Esophagus muscularis mucosa (tissue), 4 donors: ENCODE measurements at regions not wholly inside any gene's neighbourhood (a gene's known extent, or its start where the extent isn't known, plus 50 kb on each side); places are given as distances from the start of the nearest gene placed in this dataset.

Experiments used
- EP300 ChIP-seq: sonication (generic); formaldehyde crosslinking; IDR thresholded peaks from one replicate; pipeline ENCODE4 v1.6.1; 2017; ENCODE audit warnings: antibody characterized with exemption
- POLR2A ChIP-seq: fragments of 450-650 bp; IDR thresholded peaks from one replicate; pipeline ENCODE4 v1.6.1; 2017; ENCODE audit warnings: antibody characterized with exemption, moderate library complexity, mild to moderate bottlenecking, low read depth
- POLR2AphosphoS5 ChIP-seq, 2 donors: sonication (generic); formaldehyde crosslinking; IDR thresholded peaks; one replicate each; pipeline ENCODE4 v1.6.1; 2017; ENCODE audit warnings: antibody characterized with exemption in 2 of 2
- TF ChIP-seq, protein P1 (sequence below), 3 experiments: fragments of 200-600 bp in 2 of 3; fragments of 450-650 bp in 1 of 3; sonication (generic) in 2 of 3; IDR thresholded peaks; one replicate each; pipeline ENCODE4 v1.5.1; 2017 to 2019; ENCODE audit warnings: antibody characterized with exemption in 3 of 3, mild to moderate bottlenecking in 2 of 3, moderate library complexity in 1 of 3

GRCh38 chr10:35890676-35891495 lies 248.8 kb upstream of the FZD8 start:
- no peak for TF ChIP-seq POLR2A
- TF ChIP-seq, protein P1, sequence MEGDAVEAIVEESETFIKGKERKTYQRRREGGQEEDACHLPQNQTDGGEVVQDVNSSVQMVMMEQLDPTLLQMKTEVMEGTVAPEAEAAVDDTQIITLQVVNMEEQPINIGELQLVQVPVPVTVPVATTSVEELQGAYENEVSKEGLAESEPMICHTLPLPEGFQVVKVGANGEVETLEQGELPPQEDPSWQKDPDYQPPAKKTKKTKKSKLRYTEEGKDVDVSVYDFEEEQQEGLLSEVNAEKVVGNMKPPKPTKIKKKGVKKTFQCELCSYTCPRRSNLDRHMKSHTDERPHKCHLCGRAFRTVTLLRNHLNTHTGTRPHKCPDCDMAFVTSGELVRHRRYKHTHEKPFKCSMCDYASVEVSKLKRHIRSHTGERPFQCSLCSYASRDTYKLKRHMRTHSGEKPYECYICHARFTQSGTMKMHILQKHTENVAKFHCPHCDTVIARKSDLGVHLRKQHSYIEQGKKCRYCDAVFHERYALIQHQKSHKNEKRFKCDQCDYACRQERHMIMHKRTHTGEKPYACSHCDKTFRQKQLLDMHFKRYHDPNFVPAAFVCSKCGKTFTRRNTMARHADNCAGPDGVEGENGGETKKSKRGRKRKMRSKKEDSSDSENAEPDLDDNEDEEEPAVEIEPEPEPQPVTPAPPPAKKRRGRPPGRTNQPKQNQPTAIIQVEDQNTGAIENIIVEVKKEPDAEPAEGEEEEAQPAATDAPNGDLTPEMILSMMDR (IDR thresholded peaks at IDR 0.05): no peak
- no peak for TF ChIP-seq POLR2AphosphoS5 (IDR thresholded peaks at IDR 0.05)
- TF ChIP-seq EP300: no peak
